Astrocyte of the hippocampus (primary cell): ENCODE measurements at regions not wholly inside any gene's neighbourhood (a gene's known extent, or its start where the extent isn't known, plus 50 kb on each side); places are given as distances from the start of the nearest gene placed in this dataset.

Source experiments
- DNase-seq: peaks from one replicate; pipeline ENCODE4 v3.0.0; 2011; ENCODE audit warnings: low read depth, low spot score

DNA sequence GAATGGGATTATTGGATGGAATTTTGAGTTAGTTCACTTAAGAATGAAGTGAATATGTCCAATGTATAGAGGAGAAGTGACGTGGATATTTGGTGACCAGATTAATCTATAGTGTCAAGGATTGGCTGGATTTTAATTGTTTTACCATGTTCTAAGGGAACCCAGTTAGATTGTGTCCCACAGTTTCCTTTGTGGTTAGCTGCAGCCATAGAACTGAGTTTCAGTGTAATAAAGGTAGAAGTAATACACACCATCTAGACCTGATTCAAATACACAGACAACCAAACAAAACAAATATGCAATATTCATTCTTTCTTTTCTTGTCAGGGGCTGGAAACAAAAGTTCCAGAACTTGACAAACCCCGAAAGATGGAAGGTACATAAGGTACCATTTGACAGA is 88.0 kb upstream of the RGS18 start:
- no peak for DNase-seq

DNA sequence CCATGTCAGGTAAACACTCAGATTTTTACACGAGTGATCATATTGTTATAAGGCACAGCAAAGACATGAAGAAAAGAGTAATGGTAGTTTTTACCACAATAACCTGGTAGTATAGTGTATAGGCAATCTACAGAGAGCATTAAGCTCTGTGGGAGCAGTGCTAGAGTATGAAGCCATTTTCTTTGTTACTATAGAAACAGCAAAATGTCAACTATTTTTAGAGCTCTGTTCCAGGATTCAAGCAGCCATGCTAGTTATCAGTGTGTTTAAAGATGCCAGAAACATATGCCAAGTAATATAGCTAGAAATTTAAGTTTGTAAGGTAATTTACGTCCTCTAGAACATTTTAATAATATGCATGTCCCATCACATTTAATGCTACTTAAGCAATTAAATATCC is 77.6 kb upstream of the RGS18 start:
- DNase-seq: no peak

DNA sequence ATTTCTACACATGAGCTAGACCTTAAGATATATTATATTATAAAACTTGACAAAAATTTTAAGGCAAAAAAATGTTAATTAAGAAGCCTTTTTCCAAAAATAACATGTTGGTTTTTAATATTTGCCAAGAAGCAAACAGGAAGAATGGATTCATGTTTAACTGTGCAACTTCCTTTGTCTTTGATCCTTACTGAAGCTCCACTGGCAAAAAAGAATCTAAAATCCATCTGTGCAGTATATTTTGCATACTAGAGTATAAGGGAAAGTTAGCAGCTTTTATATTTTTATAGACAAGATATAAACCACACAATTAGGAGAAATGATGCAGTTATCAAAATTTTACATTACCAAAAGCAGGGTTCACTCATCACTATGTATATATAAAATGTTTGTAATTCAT is 76.9 kb upstream of the RGS18 start:
- DNase-seq: no peak

DNA sequence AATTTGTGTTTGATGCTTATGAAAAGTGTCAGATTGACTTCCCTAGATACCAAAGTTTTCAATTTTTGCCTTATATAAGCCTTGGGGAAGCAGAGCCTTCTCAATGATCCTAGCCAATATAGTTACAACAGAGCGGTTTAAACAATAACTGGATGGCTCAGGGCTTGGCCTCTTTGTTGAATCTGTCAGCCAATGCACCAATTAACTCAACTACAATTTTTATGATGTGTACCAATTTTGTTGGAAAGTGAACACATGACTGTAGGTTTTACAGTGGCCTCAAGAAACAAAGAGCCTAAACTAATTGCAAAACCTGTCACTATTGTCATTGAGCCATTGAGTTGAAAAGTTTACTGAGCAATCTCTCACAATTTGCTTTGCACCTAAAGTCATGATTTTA is 71.6 kb upstream of the RGS18 start:
- DNase-seq: no peak

DNA sequence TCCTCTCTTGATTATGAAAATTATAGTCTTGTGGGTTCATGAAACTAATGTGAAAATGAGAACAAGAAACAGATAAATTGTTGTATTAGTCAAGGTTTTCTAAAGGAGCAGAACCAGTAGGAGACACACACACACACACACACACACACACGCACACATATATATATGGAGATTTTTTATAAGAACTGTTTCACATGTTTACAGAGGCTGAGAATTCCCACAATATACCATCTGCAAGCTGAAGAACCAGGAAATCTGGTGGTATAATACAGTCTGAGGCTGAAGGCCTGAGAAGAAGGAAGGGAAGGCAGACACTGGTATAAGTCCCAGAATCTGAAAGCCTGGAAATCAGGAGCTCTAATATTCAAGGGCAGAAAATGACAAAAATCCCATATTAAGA is 70.9 kb upstream of the RGS18 start:
- no peak for DNase-seq

DNA sequence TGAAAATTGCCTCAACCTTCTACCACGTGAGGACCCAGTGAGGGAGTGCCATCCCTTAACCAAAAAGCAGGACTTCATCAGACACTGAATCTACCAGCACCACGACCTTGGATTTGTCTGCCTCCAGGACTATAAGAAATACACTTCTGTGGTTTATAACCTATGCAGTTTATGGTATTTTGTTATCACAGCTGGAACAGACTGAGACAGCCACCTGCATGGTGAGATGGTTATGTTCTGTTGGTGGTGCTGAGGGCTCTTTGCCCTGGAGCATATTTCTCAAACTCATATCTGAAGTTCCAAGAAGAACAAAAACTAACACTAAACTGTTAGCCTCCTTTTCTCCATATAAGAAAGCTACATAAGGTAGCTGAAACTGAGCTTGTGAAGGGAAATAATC is 69.8 kb upstream of the RGS18 start:
- no peak for DNase-seq

DNA sequence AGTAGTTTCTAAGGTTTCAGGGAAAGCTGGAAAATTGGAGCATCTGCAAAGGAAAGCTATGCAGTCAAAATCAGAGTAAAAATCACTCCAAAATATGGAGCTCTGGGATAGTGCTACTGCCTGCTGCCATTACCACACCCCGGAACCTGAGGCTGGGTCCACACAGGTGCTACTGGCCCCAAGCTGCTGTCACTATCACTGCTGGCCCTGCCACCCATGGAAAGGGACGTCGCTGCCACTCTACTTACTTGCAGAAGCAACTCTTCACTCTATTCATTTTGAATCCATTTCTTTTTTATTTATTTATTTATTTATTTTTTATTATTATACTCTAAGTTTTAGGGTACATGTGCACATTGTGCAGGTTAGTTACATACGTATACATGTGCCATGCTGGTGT is 60.3 kb upstream of the RGS18 start:
- DNase-seq: no peak

DNA sequence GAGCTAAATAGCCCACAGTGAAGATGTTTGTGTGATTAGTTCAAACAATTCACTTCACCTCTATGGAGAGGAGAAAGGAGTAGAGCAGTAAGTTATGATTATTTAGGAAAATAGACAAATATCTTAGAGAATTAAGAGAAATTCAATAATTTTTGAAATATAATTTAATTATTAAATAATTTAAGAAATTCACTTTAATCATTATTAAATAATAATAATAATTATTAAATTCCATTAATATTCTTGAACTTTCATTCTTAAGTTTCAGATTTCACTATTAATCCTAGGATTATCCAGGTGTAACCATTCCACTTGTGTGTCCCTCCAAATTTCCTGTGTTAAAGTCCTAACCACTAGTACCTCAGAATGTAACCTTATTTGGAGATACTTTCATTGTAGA is 58.9 kb upstream of the RGS18 start:
- DNase-seq: no peak

DNA sequence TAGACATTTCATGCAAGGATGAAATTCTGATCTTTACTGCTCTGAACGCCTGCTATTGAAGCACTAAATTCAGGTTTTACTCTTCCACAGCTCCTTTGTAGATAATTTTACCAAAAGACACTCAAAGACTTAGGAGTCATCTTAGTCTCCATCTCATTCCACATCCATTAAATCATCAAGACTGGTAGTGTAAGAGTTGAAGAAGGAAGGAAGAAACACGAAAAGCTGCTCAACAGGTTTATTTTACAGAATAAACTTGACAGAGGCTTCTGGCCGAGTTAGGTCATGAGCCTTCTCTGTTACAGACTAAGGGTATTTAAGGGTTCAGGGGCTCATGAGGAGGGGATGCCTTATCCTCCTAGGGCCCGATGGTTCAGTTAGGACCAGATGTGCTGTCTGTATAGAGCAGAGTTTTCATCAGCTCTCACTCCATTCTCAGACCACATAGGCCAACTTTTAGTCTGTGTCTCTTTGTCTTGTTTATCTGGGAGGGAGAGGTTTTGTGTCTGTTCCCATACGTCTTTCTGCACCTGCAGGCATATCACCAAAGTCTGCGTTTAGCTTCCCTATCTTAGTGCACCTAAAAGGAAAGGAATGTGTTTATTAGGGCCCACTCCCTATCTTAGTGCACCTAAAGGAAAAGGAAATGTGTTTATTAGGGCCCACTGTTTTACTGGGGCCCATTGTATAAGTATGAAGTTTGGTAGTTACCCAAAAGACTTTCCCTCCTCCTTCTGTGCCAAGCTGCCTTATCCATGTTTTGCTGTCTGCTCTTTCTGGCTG is 57.4 kb upstream of the RGS18 start:
- DNase-seq: no peak

DNA sequence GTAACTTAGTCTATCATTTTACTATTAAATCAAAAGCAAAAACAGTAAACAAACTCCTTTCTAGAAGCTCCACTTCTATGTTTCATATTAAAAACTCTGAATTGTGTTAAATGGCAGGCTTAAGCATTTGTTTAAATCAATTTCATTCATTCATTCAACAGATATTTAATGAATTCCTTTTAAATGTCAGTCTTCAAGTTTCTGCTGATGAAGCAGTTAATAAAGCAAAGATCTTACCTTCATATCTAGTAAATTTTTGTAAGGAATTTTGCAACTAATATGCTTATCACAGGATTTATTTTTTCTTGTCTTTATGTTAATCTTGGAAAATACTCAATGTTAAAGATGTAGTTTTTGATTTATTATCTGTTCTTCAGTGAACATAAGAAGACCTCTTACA is 54.1 kb upstream of the RGS18 start:
- no peak for DNase-seq

DNA sequence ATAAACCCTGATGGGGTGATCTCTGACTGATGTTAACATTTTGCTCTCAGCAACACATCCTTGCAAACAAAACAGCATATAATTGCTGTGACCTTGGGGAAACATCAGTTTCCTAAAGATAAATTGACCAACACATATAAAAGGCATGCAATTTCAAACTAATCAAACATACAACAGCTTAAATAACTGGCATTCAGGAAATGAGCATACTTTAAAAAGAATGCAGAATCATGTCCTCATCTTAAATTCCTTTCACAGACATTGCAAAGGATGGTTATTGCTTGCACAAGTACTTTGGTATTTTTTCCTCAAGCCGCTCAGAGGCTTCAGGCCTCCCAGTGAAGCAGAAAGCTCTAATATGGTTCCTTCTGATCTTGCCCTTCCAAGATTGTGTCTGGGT is 53.4 kb upstream of the RGS18 start:
- DNase-seq: peak; percentile 37

DNA sequence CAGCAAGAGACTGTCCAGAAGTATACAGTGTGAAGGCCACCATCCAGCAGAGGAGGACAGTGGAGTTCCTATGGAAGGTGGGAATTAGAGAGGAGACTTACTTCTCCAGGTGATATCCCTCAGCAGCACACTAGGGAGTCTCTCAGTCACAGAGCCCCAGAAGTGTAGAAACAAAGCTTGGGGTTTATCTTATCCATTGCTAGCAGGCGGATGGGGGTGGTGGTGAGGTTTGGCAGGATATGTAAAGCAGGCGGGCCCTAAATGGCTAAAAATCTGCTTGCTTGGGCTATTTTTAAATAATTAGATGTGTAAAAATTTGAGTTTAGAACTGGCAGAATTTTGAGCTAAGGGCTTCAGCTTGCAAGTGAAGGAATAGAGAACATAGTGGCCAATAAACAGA is 50.1 kb upstream of the RGS18 start:
- DNase-seq: no peak
